Colonic mucosa (tissue), 4 donors: ENCODE measurements at regions not wholly inside any gene's neighbourhood (a gene's known extent, or its start where the extent isn't known, plus 50 kb on each side); places are given as distances from the start of the nearest gene placed in this dataset.

Experiments used
- DNase-seq: peaks from one replicate; pipeline ENCODE4 v3.0.0-alpha.2; 2020
- H3K27ac ChIP-seq: fragments of 200-600 bp; one replicate; pipeline ENCODE4 v1.8.0; 2021
- H3K27me3 ChIP-seq: fragments of 200-600 bp; one replicate; pipeline ENCODE4 v1.8.0; 2021
- H3K36me3 ChIP-seq: fragments of 200-600 bp; one replicate; pipeline ENCODE4 v1.8.0; 2021
- H3K4me1 ChIP-seq: fragments of 200-600 bp; one replicate; pipeline ENCODE4 v1.8.0; 2021; ENCODE audit warnings: mild to moderate bottlenecking
- H3K4me3 ChIP-seq: fragments of 200-600 bp; one replicate; pipeline ENCODE4 v1.8.0; 2021
- H3K9ac ChIP-seq, 2 donors: one replicate each; pipeline ENCODE4 v1.7.0; 2013; ENCODE audit warnings: control low read depth in 2 of 2, low read depth in 2 of 2, low read length in 2 of 2
- H3K9me3 ChIP-seq: fragments of 200-600 bp; one replicate; pipeline ENCODE4 v1.8.0; 2021
- CTCF ChIP-seq: fragments of 200-600 bp; IDR thresholded peaks from one replicate; pipeline ENCODE4 v1.8.0; 2022; ENCODE audit warnings: antibody characterized with exemption, mild to moderate bottlenecking
- intact Hi-C: fragments of 100-400 bp; cut with DNase I; formaldehyde crosslinking; loops from one replicate; pipeline ENCODE4 v1.14.1; 2022
- donor health status: healthy.
- donor health status: DM: no; HTN: no; CAD: no.
- donor health status: DM: no; HTN: no; CAD: no.

- intact Hi-C loops, result no loop called here
- no peak for DNase-seq
- Histone ChIP-seq H3K4me3 (no peak overlapping the region), H3K9ac (no peak overlapping the region), H3K4me1 (no peaks in the 10 kb centered on the region), H3K36me3 (no peaks in the 10 kb centered on the region), H3K9me3 (no peaks in the 10 kb centered on the region), H3K27ac (no peak overlapping the region), H3K27me3 (no peaks in the 10 kb centered on the region)
- TF ChIP-seq CTCF, result no peak
Observed at GRCh38 chr10:81027223-81027622, 489.5 kb downstream of the SH2D4B start.

GRCh38 chr10:81027706-81028105 lies 490.0 kb downstream of the SH2D4B start:
- H3K4me3 ChIP-seq, result no peak overlapping the region
- DNase-seq, result no peak
- H3K36me3 ChIP-seq, result no peaks in the 10 kb centered on the region
- no peaks in the 10 kb centered on the region for H3K9me3 ChIP-seq
- intact Hi-C loops, result no loop called here
- H3K27me3 ChIP-seq, result no peaks in the 10 kb centered on the region
- H3K27ac ChIP-seq, result no peak overlapping the region
- TF ChIP-seq CTCF, result no peak
- no peak overlapping the region for H3K9ac ChIP-seq
- no peaks in the 10 kb centered on the region for H3K4me1 ChIP-seq

- no peak for DNase-seq
- Histone ChIP-seq H3K4me3 (no peak overlapping the region), H3K36me3 (no peaks in the 10 kb centered on the region), H3K9ac (no peak overlapping the region), H3K27ac (no peak overlapping the region), H3K9me3 (no peaks in the 10 kb centered on the region), H3K4me1 (no peaks in the 10 kb centered on the region), H3K27me3 (no peaks in the 10 kb centered on the region)
- intact Hi-C loops, result no loop called here
- no peak for TF ChIP-seq CTCF
Observed at GRCh38 chr10:81031774-81032173, 494.1 kb downstream of the SH2D4B start.

GRCh38 chr10:81034383-81034782 lies 496.7 kb downstream of the SH2D4B start:
- no peak for TF ChIP-seq CTCF
- DNase-seq, result no peak
- Histone ChIP-seq H3K4me3 (no peak overlapping the region), H3K9me3 (no peaks in the 10 kb centered on the region), H3K27ac (no peak overlapping the region), H3K9ac (no peak overlapping the region), H3K36me3 (no peaks in the 10 kb centered on the region), H3K27me3 (no peaks in the 10 kb centered on the region), H3K4me1 (no peaks in the 10 kb centered on the region)
- intact Hi-C loops, result no loop called here

- TF ChIP-seq CTCF, result no peak
- no peak overlapping the region for H3K9ac ChIP-seq
- H3K27ac ChIP-seq, result no peak overlapping the region
- no peaks in the 10 kb centered on the region for H3K36me3 ChIP-seq
- intact Hi-C loops, result no loop called here
- no peaks in the 10 kb centered on the region for H3K27me3 ChIP-seq
- no peaks in the 10 kb centered on the region for H3K4me1 ChIP-seq
- no peaks in the 10 kb centered on the region for H3K9me3 ChIP-seq
- no peak overlapping the region for H3K4me3 ChIP-seq
- DNase-seq, result no peak
Observed at GRCh38 chr10:81036257-81036656, 498.6 kb downstream of the SH2D4B start.

- Histone ChIP-seq H3K27ac (no peak overlapping the region), H3K36me3 (no peaks in the 10 kb centered on the region), H3K4me1 (peaks cover 11% of the 10 kb centered on the region), H3K4me3 (no peak overlapping the region), H3K9ac (no peak overlapping the region), H3K9me3 (no peaks in the 10 kb centered on the region), H3K27me3 (no peaks in the 10 kb centered on the region)
- no peak for DNase-seq
- no peak for TF ChIP-seq CTCF
- intact Hi-C loops, result no loop called here
Observed at GRCh38 chr10:81040031-81040430, 502.3 kb downstream of the SH2D4B start.
